GM23338 (cell line): ENCODE measurements at regions not wholly inside any gene's neighbourhood (a gene's known extent, or its start where the extent isn't known, plus 50 kb on each side); places are given as distances from the start of the nearest gene placed in this dataset.

Experiments used
- ATAC-seq: fragments of 200-7000 bp; cut with Tn5 transposase; 3 replicates; pipeline ENCODE4 v1.9.1; 2020
- DNase-seq: peaks from one replicate; pipeline ENCODE4 v3.0.0-alpha.2; 2015; ENCODE audit warnings: low spot score
- H2AFZ ChIP-seq: fragments of 200-600 bp; sonication (generic); 2 replicates; pipeline ENCODE4 v1.8.0; 2016; ENCODE audit warnings: antibody characterized with exemption, mild to moderate bottlenecking, moderate library complexity
- H3F3A ChIP-seq: fragments of 200-600 bp; sonication (generic); replicated peaks from 2 replicates; pipeline ENCODE4 v1.8.0; 2017; ENCODE audit warnings: antibody characterized with exemption, mixed run types, low read depth
- H3K27ac ChIP-seq: fragments of 200-600 bp; sonication (generic); 2 replicates; pipeline ENCODE4 v1.6.1; 2016; ENCODE audit warnings: low read depth
- H3K27me3 ChIP-seq: fragments of 200-600 bp; sonication (generic); 2 replicates; pipeline ENCODE4 v1.8.0; 2016; ENCODE audit warnings: mild to moderate bottlenecking, mixed run types, moderate library complexity; ENCODE audit not compliant: insufficient read depth
- H3K36me3 ChIP-seq: fragments of 200-600 bp; sonication (generic); 2 replicates; pipeline ENCODE4 v1.8.0; 2016; ENCODE audit warnings: mild to moderate bottlenecking; ENCODE audit not compliant: insufficient read depth
- H3K4me1 ChIP-seq: fragments of 200-600 bp; sonication (generic); 2 replicates; pipeline ENCODE4 v1.8.0; 2016; ENCODE audit warnings: mild to moderate bottlenecking, moderate library complexity; ENCODE audit not compliant: insufficient read depth
- H3K4me2 ChIP-seq: fragments of 200-600 bp; sonication (generic); 2 replicates; pipeline ENCODE4 v1.7.1; 2017; ENCODE audit warnings: mixed run types
- H3K4me3 ChIP-seq: fragments of 200-600 bp; sonication (generic); 2 replicates; pipeline ENCODE4 v1.6.1; 2016; ENCODE audit warnings: mixed run types
- H3K79me2 ChIP-seq: fragments of 200-600 bp; sonication (generic); replicated peaks from 2 replicates; pipeline ENCODE4 v1.8.0; 2017; ENCODE audit warnings: mild to moderate bottlenecking; ENCODE audit not compliant: insufficient read depth
- H3K9me2 ChIP-seq: fragments of 200-600 bp; sonication (generic); 2 replicates; pipeline ENCODE4 v1.8.0; 2017; ENCODE audit not compliant: insufficient read depth
- H4K20me1 ChIP-seq: fragments of 200-600 bp; sonication (generic); replicated peaks from 2 replicates; pipeline ENCODE4 v1.8.0; 2017; ENCODE audit warnings: mild to moderate bottlenecking; ENCODE audit not compliant: insufficient read depth
- H3K27ac Mint-ChIP-seq: 2 replicates; pipeline ENCODE4 v1.8.0; 2020; ENCODE audit warnings: inconsistent platforms, mild to moderate bottlenecking, moderate library complexity, mixed read lengths
- H3K27me3 Mint-ChIP-seq: 3 replicates; pipeline ENCODE4 v1.8.0; 2022; ENCODE audit warnings: low read depth, mild to moderate bottlenecking, moderate library complexity, mixed read lengths, inconsistent platforms; ENCODE audit not compliant: insufficient read depth, poor library complexity
- H3K36me3 Mint-ChIP-seq: 3 replicates; pipeline ENCODE4 v1.8.0; 2021; ENCODE audit warnings: low read depth, mild to moderate bottlenecking, inconsistent platforms, moderate library complexity, mixed read lengths
- H3K4me1 Mint-ChIP-seq: 3 replicates; pipeline ENCODE4 v1.8.0; 2020; ENCODE audit warnings: mild to moderate bottlenecking, inconsistent platforms, mixed read lengths
- H3K4me3 Mint-ChIP-seq: 3 replicates; pipeline ENCODE4 v1.8.0; 2021; ENCODE audit warnings: moderate library complexity, mild to moderate bottlenecking, inconsistent platforms, mixed read lengths
- H3K9me3 Mint-ChIP-seq: 3 replicates; pipeline ENCODE4 v1.8.0; 2020; ENCODE audit warnings: moderate library complexity, mild to moderate bottlenecking, inconsistent platforms, mixed read lengths
- CREB1 ChIP-seq: fragments of 250-450 bp; sonication (Bioruptor Pico); IDR thresholded peaks from 2 replicates; pipeline ENCODE4 v1.5.0; 2020; ENCODE audit warnings: low read depth, mild to moderate bottlenecking, moderate library complexity
- CTCF ChIP-seq, 2 experiments: fragments of 200-600 bp in 1 of 2; sonication (generic) in 1 of 2; conservative IDR thresholded peaks; 2 replicates each; pipeline versions ENCODE4 v1.5.1 to v1.6.1; 2016 to 2017; ENCODE audit warnings: antibody characterized with exemption in 2 of 2, low read depth in 2 of 2, mild to moderate bottlenecking in 2 of 2, moderate library complexity in 1 of 2
- ETS1 ChIP-seq: IDR thresholded peaks from 2 replicates; pipeline ENCODE4 v1.6.1; 2016; ENCODE audit warnings: antibody characterized with exemption
- EZH2 ChIP-seq: fragments of 200-600 bp; sonication (generic); IDR thresholded peaks from one replicate; pipeline ENCODE4 v1.8.0; 2017; ENCODE audit warnings: antibody characterized with exemption, mild to moderate bottlenecking, low read depth; ENCODE audit not compliant: unreplicated experiment
- EZH2phosphoT487 ChIP-seq: fragments of 200-600 bp; sonication (generic); IDR thresholded peaks from one replicate; pipeline ENCODE4 v1.8.1; 2018; ENCODE audit warnings: antibody characterized with exemption; ENCODE audit not compliant: unreplicated experiment
- JUNB ChIP-seq: IDR thresholded peaks from one replicate; pipeline ENCODE4 v1.6.1; 2016; ENCODE audit warnings: antibody characterized with exemption; ENCODE audit not compliant: unreplicated experiment
- NANOG ChIP-seq: IDR thresholded peaks from 2 replicates; pipeline ENCODE4 v1.6.1; 2016; ENCODE audit warnings: antibody characterized with exemption, borderline replicate concordance
- POLR2AphosphoS5 ChIP-seq: IDR thresholded peaks from 2 replicates; pipeline ENCODE4 v1.6.1; 2016; ENCODE audit warnings: antibody characterized with exemption, low read depth
- REST ChIP-seq: IDR thresholded peaks from one replicate; pipeline ENCODE4 v1.6.1; 2018; ENCODE audit warnings: antibody characterized with exemption; ENCODE audit not compliant: unreplicated experiment
- STAT1 ChIP-seq: IDR thresholded peaks from one replicate; pipeline ENCODE4 v1.6.1; 2016; ENCODE audit warnings: antibody characterized with exemption; ENCODE audit not compliant: unreplicated experiment
- ZNF114 ChIP-seq: fragments of 250-450 bp; sonication (Bioruptor Pico); IDR thresholded peaks from 2 replicates; pipeline ENCODE4 v1.5.0; 2020; ENCODE audit warnings: mild to moderate bottlenecking, moderate library complexity
- ZNF331 ChIP-seq: fragments of 250-450 bp; sonication (Bioruptor Pico); IDR thresholded peaks from 2 replicates; pipeline ENCODE4 v1.5.0; 2020; ENCODE audit warnings: low read depth, mild to moderate bottlenecking, moderate library complexity
- ZNF462 ChIP-seq: fragments of 250-450 bp; sonication (Bioruptor Pico); IDR thresholded peaks from 2 replicates; pipeline ENCODE4 v1.5.0; 2020; ENCODE audit warnings: mild to moderate bottlenecking, moderate library complexity

- H3K27me3 ChIP-seq = no peaks in the 10 kb centered on the region
- peaks cover 2% of the 10 kb centered on the region; the same call in 2 of the 3 replicates for H3K9me3 Mint-ChIP-seq
- no peaks in the 10 kb centered on the region for H3K79me2 ChIP-seq
- H3F3A ChIP-seq = no peaks in the 10 kb centered on the region
- 0 out of 3 replicates have a peak, but pooled peaks cover under 1% of the 10 kb centered on the region for H3K4me1 Mint-ChIP-seq
- no peaks in the 10 kb centered on the region for H4K20me1 ChIP-seq
- H3K4me3 Mint-ChIP-seq = no peak overlapping the region
- H3K27ac Mint-ChIP-seq = no peak overlapping the region
- DNase-seq = no peak
- peaks cover 9% of the 10 kb centered on the region; the same call in 1 of the 2 replicates for H3K4me1 ChIP-seq
- no peaks in the 10 kb centered on the region for H3K27me3 Mint-ChIP-seq
- no peaks in the 10 kb centered on the region for H3K36me3 ChIP-seq
- no peak overlapping the region for H3K4me2 ChIP-seq
- TF ChIP-seq ZNF114 = no peak
- no peak for TF ChIP-seq STAT1
- no peak for TF ChIP-seq EZH2
- TF ChIP-seq CREB1 (CRISPR knock-in tag) = no peak
- TF ChIP-seq REST = no peak
- TF ChIP-seq CTCF (conservative IDR thresholded peaks at IDR 0.05; ENCODE audit: low read depth in 2 of 2) = no peak
- TF ChIP-seq ETS1 = no peak
- no peak for TF ChIP-seq POLR2AphosphoS5
- TF ChIP-seq ZNF462 (CRISPR knock-in tag) = no peak
- no peak for TF ChIP-seq ZNF331 (CRISPR knock-in tag)
- TF ChIP-seq NANOG = no peak
- no peak for TF ChIP-seq EZH2phosphoT487
- TF ChIP-seq JUNB = no peak
- no peak overlapping the region for H3K4me3 ChIP-seq
- no peak overlapping the region for H3K27ac ChIP-seq
- H3K36me3 Mint-ChIP-seq = no peaks in the 10 kb centered on the region; the same call in 2 of the 3 replicates
- H3K9me2 ChIP-seq = no peaks in the 10 kb centered on the region
- no peak overlapping the region for H2AFZ ChIP-seq
- ATAC-seq = no peak
Observed at GRCh38 chr7:81236560-81236959, 317.7 kb upstream of the SEMA3C start.
